Right lobe of liver (tissue), 4 donors: ENCODE measurements at regions not wholly inside any gene's neighbourhood (a gene's known extent, or its start where the extent isn't known, plus 50 kb on each side); places are given as distances from the start of the nearest gene placed in this dataset.
"Not testable (repeated sequence)": the region's sequence is repeated elsewhere in the genome, so short reads cannot be mapped to it uniquely, and the experiment has no call there.

ENCODE experiments used
- POLR2A ChIP-seq: fragments of 450-650 bp; IDR thresholded peaks from one replicate; pipeline ENCODE4 v1.6.1; 2017; ENCODE audit warnings: antibody characterized with exemption, mild to moderate bottlenecking
- TF ChIP-seq, protein P1 (sequence below), 4 donors: fragments of 200-600 bp in 3 of 4; fragments of 450-650 bp in 1 of 4; IDR thresholded peaks; one replicate each; pipeline versions ENCODE4 v1.5.1 to v1.8.0; 2016 to 2022; ENCODE audit warnings: antibody characterized with exemption in 4 of 4, mild to moderate bottlenecking in 2 of 4
- donor health status: DM: no; HTN: no; CAD: no.
- donor health status: DM: no; HTN: no; CAD: no.
- donor health status: DM: no; HTN: yes; CAD: no.

DNA sequence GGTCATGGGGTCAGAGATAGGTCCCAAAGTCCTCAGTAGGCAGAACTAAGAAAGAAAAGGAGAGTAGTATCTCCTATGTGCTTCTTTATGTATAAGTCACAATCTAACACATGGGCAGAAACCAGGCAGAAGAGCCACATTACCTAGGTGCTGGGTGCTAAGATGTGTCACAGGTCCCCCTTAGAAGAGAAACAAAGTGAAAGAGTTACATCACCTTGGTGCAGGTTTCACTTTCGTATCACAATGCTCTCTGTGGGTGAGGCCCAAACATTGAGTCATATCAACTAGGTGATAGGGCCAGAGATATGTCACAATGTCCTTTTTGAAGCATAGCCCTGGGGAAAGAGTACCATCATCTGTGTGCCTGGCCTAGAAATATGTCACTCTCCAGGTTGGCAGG lies 96.1 kb upstream of the BPY2B start:
- TF ChIP-seq, protein P1, sequence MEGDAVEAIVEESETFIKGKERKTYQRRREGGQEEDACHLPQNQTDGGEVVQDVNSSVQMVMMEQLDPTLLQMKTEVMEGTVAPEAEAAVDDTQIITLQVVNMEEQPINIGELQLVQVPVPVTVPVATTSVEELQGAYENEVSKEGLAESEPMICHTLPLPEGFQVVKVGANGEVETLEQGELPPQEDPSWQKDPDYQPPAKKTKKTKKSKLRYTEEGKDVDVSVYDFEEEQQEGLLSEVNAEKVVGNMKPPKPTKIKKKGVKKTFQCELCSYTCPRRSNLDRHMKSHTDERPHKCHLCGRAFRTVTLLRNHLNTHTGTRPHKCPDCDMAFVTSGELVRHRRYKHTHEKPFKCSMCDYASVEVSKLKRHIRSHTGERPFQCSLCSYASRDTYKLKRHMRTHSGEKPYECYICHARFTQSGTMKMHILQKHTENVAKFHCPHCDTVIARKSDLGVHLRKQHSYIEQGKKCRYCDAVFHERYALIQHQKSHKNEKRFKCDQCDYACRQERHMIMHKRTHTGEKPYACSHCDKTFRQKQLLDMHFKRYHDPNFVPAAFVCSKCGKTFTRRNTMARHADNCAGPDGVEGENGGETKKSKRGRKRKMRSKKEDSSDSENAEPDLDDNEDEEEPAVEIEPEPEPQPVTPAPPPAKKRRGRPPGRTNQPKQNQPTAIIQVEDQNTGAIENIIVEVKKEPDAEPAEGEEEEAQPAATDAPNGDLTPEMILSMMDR (IDR thresholded peaks at IDR 0.05): not testable (repeated sequence)
- TF ChIP-seq POLR2A: not testable (repeated sequence)
